Mesenchymal stem cell (in vitro differentiated cells and primary cell): ENCODE measurements at regions not wholly inside any gene's neighbourhood (a gene's known extent, or its start where the extent isn't known, plus 50 kb on each side); places are given as distances from the start of the nearest gene placed in this dataset.

Experiments used
- DNase-seq: peaks from one replicate; pipeline ENCODE4 v3.0.0-alpha.2; 2013
- H2AFZ ChIP-seq: one replicate; pipeline ENCODE4 v1.6.1; 2013; ENCODE audit warnings: low read depth, mild to moderate bottlenecking, control low read depth, inconsistent platforms, low read length, moderate library complexity
- H2AK5ac ChIP-seq: 2 replicates; pipeline ENCODE4 v1.6.1; 2013; ENCODE audit warnings: low read length, moderate library complexity, mild to moderate bottlenecking, inconsistent platforms; ENCODE audit not compliant: severe bottlenecking
- H2BK120ac ChIP-seq: one replicate; pipeline ENCODE4 v1.6.1; 2013; ENCODE audit warnings: low read depth, mild to moderate bottlenecking, inconsistent platforms, low read length, moderate library complexity
- H2BK12ac ChIP-seq, 2 experiments: one replicate each; pipeline ENCODE4 v1.6.1; 2013; ENCODE audit warnings: inconsistent platforms in 2 of 2, low read length in 2 of 2, mild to moderate bottlenecking in 2 of 2, moderate library complexity in 2 of 2, control low read depth in 1 of 2
- H2BK15ac ChIP-seq: one replicate; pipeline ENCODE4 v1.6.1; 2013; ENCODE audit warnings: mild to moderate bottlenecking, low read depth, inconsistent platforms; ENCODE audit not compliant: poor library complexity, severe bottlenecking
- H2BK5ac ChIP-seq: 2 replicates; pipeline ENCODE4 v1.6.1; 2013; ENCODE audit warnings: low read depth, mild to moderate bottlenecking, low read length, control low read depth, inconsistent platforms; ENCODE audit not compliant: poor library complexity, severe bottlenecking
- H3K14ac ChIP-seq, 2 experiments: one replicate each; pipeline ENCODE4 v1.6.1; 2013; ENCODE audit warnings: inconsistent platforms in 2 of 2, low read length in 2 of 2, control low read depth in 1 of 2, mild to moderate bottlenecking in 1 of 2, moderate library complexity in 1 of 2
- H3K18ac ChIP-seq, 2 experiments: one replicate each; pipeline ENCODE4 v1.6.1; 2013; ENCODE audit warnings: inconsistent platforms in 2 of 2, low read length in 2 of 2, control low read depth in 1 of 2, low read depth in 1 of 2, mild to moderate bottlenecking in 1 of 2
- H3K23ac ChIP-seq, 2 experiments: one replicate each; pipeline ENCODE4 v1.6.1; 2013; ENCODE audit warnings: inconsistent platforms in 2 of 2, low read length in 2 of 2, mild to moderate bottlenecking in 2 of 2, moderate library complexity in 2 of 2, control low read depth in 1 of 2
- H3K27ac ChIP-seq: 2 replicates; pipeline ENCODE4 v1.5.1; 2013; ENCODE audit warnings: mild to moderate bottlenecking, moderate library complexity, low read length, control low read depth, inconsistent platforms; ENCODE audit not compliant: poor library complexity, severe bottlenecking
- H3K27me3 ChIP-seq, 2 experiments: 2 replicates each; pipeline versions ENCODE4 v1.6.1 to v1.7.0; 2013; ENCODE audit warnings: low read length in 2 of 2, mild to moderate bottlenecking in 2 of 2, moderate library complexity in 2 of 2, control low read depth in 1 of 2, inconsistent platforms in 1 of 2; ENCODE audit not compliant: control insufficient read depth in 1 of 2, insufficient read depth in 1 of 2
- H3K36me3 ChIP-seq, 2 experiments: 2 replicates each; pipeline versions ENCODE4 v1.6.1 to v1.7.0; 2013; ENCODE audit warnings: low read length in 2 of 2, control low read depth in 1 of 2, inconsistent platforms in 1 of 2, low read depth in 1 of 2, mild to moderate bottlenecking in 1 of 2; ENCODE audit not compliant: insufficient read depth in 2 of 2, control insufficient read depth in 1 of 2
- H3K4ac ChIP-seq, 2 experiments: one replicate each; pipeline ENCODE4 v1.6.1; 2013; ENCODE audit warnings: inconsistent platforms in 2 of 2, low read length in 2 of 2, mild to moderate bottlenecking in 2 of 2, moderate library complexity in 2 of 2, control low read depth in 1 of 2, low read depth in 1 of 2
- H3K4me1 ChIP-seq: 2 replicates; pipeline ENCODE4 v1.6.1; 2013; ENCODE audit warnings: low read depth, low read length, control low read depth; ENCODE audit not compliant: control insufficient read depth, insufficient read depth
- H3K4me2 ChIP-seq: 2 replicates; pipeline ENCODE4 v1.6.1; 2013; ENCODE audit warnings: low read length, mild to moderate bottlenecking, inconsistent platforms; ENCODE audit not compliant: poor library complexity, severe bottlenecking
- H3K4me3 ChIP-seq, 2 experiments: 2 replicates each; pipeline versions ENCODE4 v1.5.1 to v1.7.0; 2013; ENCODE audit warnings: low read length in 2 of 2, mild to moderate bottlenecking in 2 of 2, control low read depth in 1 of 2, low read depth in 1 of 2; ENCODE audit not compliant: insufficient read depth in 1 of 2
- H3K79me1 ChIP-seq: replicated peaks from 2 replicates; pipeline ENCODE4 v1.6.1; 2013; ENCODE audit warnings: mild to moderate bottlenecking, control low read depth, low read length, inconsistent platforms; ENCODE audit not compliant: poor library complexity, severe bottlenecking
- H3K9ac ChIP-seq: 2 replicates; pipeline ENCODE4 v1.7.0; 2013; ENCODE audit warnings: mild to moderate bottlenecking, low read length, moderate library complexity
- H3K9me3 ChIP-seq: 2 replicates; pipeline ENCODE4 v1.7.0; 2013; ENCODE audit warnings: mild to moderate bottlenecking, low read length; ENCODE audit not compliant: control insufficient read depth
- H4K8ac ChIP-seq: one replicate; pipeline ENCODE4 v1.6.1; 2013; ENCODE audit warnings: inconsistent platforms, mild to moderate bottlenecking, low read length, moderate library complexity
- H4K91ac ChIP-seq: one replicate; pipeline ENCODE4 v1.6.1; 2013; ENCODE audit warnings: mild to moderate bottlenecking, low read length, inconsistent platforms
- WGBS: methylation state at CpG from one replicate; pipeline ENCODE4 v1.1.7; 2013; ENCODE audit warnings: mixed read lengths; 5-methylcytosine and 5-hydroxymethylcytosine counted together

- no peak overlapping the region for H3K14ac ChIP-seq
- H3K23ac ChIP-seq = no peak overlapping the region
- peaks cover 4% of the 10 kb centered on the region for H3K4me1 ChIP-seq
- WGBS = 83% methylated on average over 2 of the region's 2 CpGs
- no peak overlapping the region for H3K4me3 ChIP-seq
- no peak overlapping the region for H3K4ac ChIP-seq
- H3K9me3 ChIP-seq = no peaks in the 10 kb centered on the region
- H2BK120ac ChIP-seq = no peak overlapping the region
- H2BK5ac ChIP-seq = no peak overlapping the region
- H4K91ac ChIP-seq = no peak overlapping the region
- H3K4me2 ChIP-seq = no peak overlapping the region
- H4K8ac ChIP-seq = no peak overlapping the region
- H2AFZ ChIP-seq = no peak overlapping the region
- no peaks in the 10 kb centered on the region for H3K79me1 ChIP-seq
- H3K9ac ChIP-seq = no peak overlapping the region
- no peak overlapping the region for H2BK15ac ChIP-seq
- no peak for DNase-seq
- H3K27me3 ChIP-seq = peaks cover 0 to 15% of the 10 kb centered on the region in 2 experiments
- H2BK12ac ChIP-seq = no peak overlapping the region
- no peak overlapping the region for H3K18ac ChIP-seq
- no peak overlapping the region for H2AK5ac ChIP-seq
- H3K27ac ChIP-seq = no peak overlapping the region
- H3K36me3 ChIP-seq = no peaks in the 10 kb centered on the region
These were observed 331.9 kb downstream of the SHQ1 start for GRCh38 chr3:72516361-72516760.

- Histone ChIP-seq H3K4me1 (peaks cover 4% of the 10 kb centered on the region), H3K18ac (no peak overlapping the region), H3K4ac (peak overlapping the region in 1 of 2 experiments; percentile 46), H3K36me3 (no peaks in the 10 kb centered on the region), H3K4me3 (no peak overlapping the region), H3K14ac (no peak overlapping the region), H3K4me2 (no peak overlapping the region), H3K27me3 (peaks cover 0 to 14% of the 10 kb centered on the region in 2 experiments), H2BK12ac (no peak overlapping the region), H4K91ac (no peak overlapping the region), H3K79me1 (no peaks in the 10 kb centered on the region), H2BK120ac (no peak overlapping the region), H3K23ac (no peak overlapping the region), H2AK5ac (no peak overlapping the region), H2AFZ (no peak overlapping the region), H3K9ac (no peak overlapping the region), H3K27ac (no peak overlapping the region), H2BK5ac (no peak overlapping the region), H4K8ac (no peak overlapping the region), H3K9me3 (no peaks in the 10 kb centered on the region), H2BK15ac (no peak overlapping the region)
- no peak for DNase-seq
- 83% methylated on average over 2 of the region's 3 CpGs for WGBS
These were observed 332.3 kb downstream of the SHQ1 start for GRCh38 chr3:72515941-72516340.

- no peak overlapping the region for H2BK12ac ChIP-seq
- H2AK5ac ChIP-seq = no peak overlapping the region
- no peaks in the 10 kb centered on the region for H3K79me1 ChIP-seq
- no peak overlapping the region for H3K27ac ChIP-seq
- H3K18ac ChIP-seq = no peak overlapping the region
- no peak overlapping the region for H3K23ac ChIP-seq
- H2AFZ ChIP-seq = no peak overlapping the region
- DNase-seq = no peak
- H2BK120ac ChIP-seq = no peak overlapping the region
- H3K27me3 ChIP-seq = peaks cover 0 to 12% of the 10 kb centered on the region in 2 experiments
- H3K36me3 ChIP-seq = no peaks in the 10 kb centered on the region
- H3K9me3 ChIP-seq = no peaks in the 10 kb centered on the region
- H3K4me3 ChIP-seq = no peak overlapping the region
- no peak overlapping the region for H2BK5ac ChIP-seq
- H3K4me1 ChIP-seq = no peaks in the 10 kb centered on the region
- H3K4me2 ChIP-seq = no peak overlapping the region
- no peak overlapping the region for H4K8ac ChIP-seq
- no peak overlapping the region for H2BK15ac ChIP-seq
- H3K14ac ChIP-seq = no peak overlapping the region
- H3K9ac ChIP-seq = no peak overlapping the region
- 75% methylated on average over 3 of the region's 3 CpGs for WGBS
- H3K4ac ChIP-seq = no peak overlapping the region
- H4K91ac ChIP-seq = no peak overlapping the region
These were observed 333.0 kb downstream of the SHQ1 start for GRCh38 chr3:72515281-72515680.

GRCh38 chr3:72510247-72510646 lies 338.0 kb downstream of the SHQ1 start:
- H4K8ac ChIP-seq = no peak overlapping the region
- no peak overlapping the region for H4K91ac ChIP-seq
- 56% methylated on average over 3 of the region's 3 CpGs for WGBS
- H2BK5ac ChIP-seq = no peak overlapping the region
- no peaks in the 10 kb centered on the region for H3K9me3 ChIP-seq
- no peak overlapping the region for H3K4me3 ChIP-seq
- H3K18ac ChIP-seq = no peak overlapping the region
- H3K4ac ChIP-seq = no peak overlapping the region
- H2AK5ac ChIP-seq = no peak overlapping the region
- no peaks in the 10 kb centered on the region for H3K79me1 ChIP-seq
- peaks cover 0 to 46% of the 10 kb centered on the region in 2 experiments for H3K27me3 ChIP-seq
- no peak overlapping the region for H3K23ac ChIP-seq
- no peak overlapping the region for H3K4me2 ChIP-seq
- H3K36me3 ChIP-seq = no peaks in the 10 kb centered on the region
- H2BK15ac ChIP-seq = no peak overlapping the region
- no peak overlapping the region for H3K9ac ChIP-seq
- H2BK120ac ChIP-seq = no peak overlapping the region
- DNase-seq = no peak
- no peak overlapping the region for H3K14ac ChIP-seq
- H2BK12ac ChIP-seq = no peak overlapping the region
- peaks cover 2% of the 10 kb centered on the region for H3K4me1 ChIP-seq
- H2AFZ ChIP-seq = no peak overlapping the region
- H3K27ac ChIP-seq = no peak overlapping the region
